ENCODE measurements at regions not wholly inside any gene's neighbourhood (a gene's known extent, or its start where the extent isn't known, plus 50 kb on each side); places are given as distances from the start of the nearest gene placed in this dataset.
"Not testable (repeated sequence)": the region's sequence is repeated elsewhere in the genome, so short reads cannot be mapped to it uniquely, and the experiment has no call there.

- no peak for DNase-seq (ENCODE audit: low spot score)
- POLR2A ChIA-PET (ENCODE audit: low non-redundant PET), result no interaction called here
- TF ChIP-seq CTCF (conservative IDR thresholded peaks at IDR 0.05; ENCODE audit: low read depth), result no peak
- CTCF ChIA-PET, result no interaction called here
- no peak overlapping the region for H3K27ac ChIP-seq
Measured at GRCh38 chr13:63457186-63457585, 2041.5 kb upstream of the PCDH20 start.

DNA sequence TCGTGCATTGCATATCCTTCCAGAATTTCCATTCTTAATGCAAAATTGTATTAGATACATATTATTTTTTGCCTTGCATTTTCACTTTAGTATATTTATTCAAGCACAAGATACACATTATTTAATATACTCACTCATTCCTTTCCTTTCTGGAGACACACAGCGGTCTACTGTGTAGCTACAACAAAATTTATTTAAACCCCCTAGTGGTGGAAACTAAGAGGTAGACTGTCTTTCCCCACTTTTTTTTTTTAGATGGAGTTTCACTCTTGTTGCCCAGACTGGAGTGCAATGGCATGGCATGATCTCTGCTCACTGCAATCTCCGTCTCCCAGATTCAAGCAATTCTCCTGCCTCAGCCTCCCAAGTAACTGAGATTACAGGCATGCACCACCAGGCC lies 2040.3 kb upstream of the PCDH20 start:
- H3K27ac ChIP-seq, result no peak overlapping the region
- ChIA-PET POLR2A (ENCODE audit: low non-redundant PET) (no interaction called here), CTCF (interaction anchor here (0.8 kb wide), 1 partner anchor 34 kb away, joined by 4 read pairs; no protein-coding TSS in a partner anchor)
- DNase-seq (ENCODE audit: low spot score), result no peak
- 0 out of 2 replicates have a peak, but pooled peaks have one; percentile 6 for TF ChIP-seq CTCF (conservative IDR thresholded peaks at IDR 0.05; ENCODE audit: low read depth)

DNA sequence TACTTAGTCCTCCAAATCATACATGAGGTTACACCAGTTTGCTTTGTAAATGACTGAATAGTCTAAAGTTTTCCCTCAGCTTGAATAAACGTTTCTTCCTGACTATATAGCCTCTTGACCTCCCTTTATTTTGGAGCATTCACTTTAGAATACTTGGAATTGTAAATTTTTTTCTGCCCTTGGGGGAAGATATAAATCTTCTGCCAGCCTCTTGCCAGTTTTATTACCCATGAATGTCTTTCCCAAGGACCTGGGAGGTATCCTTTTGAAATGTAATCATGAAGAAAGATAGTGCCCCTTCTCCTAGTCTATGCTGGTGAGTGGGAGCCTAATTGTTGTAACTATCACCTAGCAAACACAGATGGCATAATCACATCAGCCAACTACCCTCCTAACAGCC lies 2033.9 kb upstream of the PCDH20 start:
- H3K27ac ChIP-seq, result no peak overlapping the region
- TF ChIP-seq CTCF (conservative IDR thresholded peaks at IDR 0.05; ENCODE audit: low read depth), result no peak
- DNase-seq (ENCODE audit: low spot score), result no peak
- CTCF ChIA-PET, result no interaction called here
- POLR2A ChIA-PET (ENCODE audit: low non-redundant PET), result no interaction called here

DNA sequence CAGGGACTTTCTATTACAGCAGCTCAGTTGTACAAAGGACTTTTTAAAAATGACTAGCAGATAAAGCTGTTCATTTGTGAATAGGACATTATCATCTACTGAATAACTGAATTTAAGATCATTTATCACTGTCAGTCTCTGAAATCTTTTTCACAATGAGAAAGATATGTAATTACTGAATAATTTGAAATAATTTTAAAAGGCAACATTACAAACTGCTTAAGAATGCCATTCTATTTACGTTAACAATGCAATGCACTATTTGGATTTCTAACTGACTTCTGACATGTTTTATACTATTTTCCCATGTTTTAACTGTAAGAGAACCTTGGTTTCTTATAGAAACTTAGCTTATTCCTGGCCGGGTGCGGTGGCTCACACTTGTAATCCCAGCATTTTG lies 2033.0 kb upstream of the PCDH20 start:
- ChIA-PET POLR2A (ENCODE audit: low non-redundant PET) (no interaction called here), CTCF (no interaction called here)
- TF ChIP-seq CTCF (conservative IDR thresholded peaks at IDR 0.05; ENCODE audit: low read depth), result no peak
- H3K27ac ChIP-seq, result no peak overlapping the region
- no peak for DNase-seq (ENCODE audit: low spot score)

DNA sequence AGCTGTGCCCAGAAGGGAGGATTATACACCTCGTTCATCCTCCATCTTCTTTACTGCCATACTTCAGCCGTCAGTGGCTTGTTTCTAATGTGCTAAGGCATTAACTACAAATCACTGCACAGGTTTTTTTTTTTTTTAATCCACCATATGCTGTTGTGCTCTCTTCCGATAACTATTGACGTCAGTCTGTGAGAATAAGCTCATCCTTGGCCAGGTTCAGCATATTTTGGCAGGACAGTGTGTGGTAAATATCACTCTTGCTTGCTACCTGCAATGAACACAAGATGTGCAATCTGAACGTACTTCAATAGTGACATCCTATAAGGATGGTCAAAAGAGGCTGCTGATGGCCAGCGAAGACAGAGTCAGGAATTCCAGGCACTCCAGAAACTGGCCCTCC lies 2030.7 kb upstream of the PCDH20 start:
- ChIA-PET POLR2A (ENCODE audit: low non-redundant PET) (no interaction called here), CTCF (no interaction called here)
- no peak overlapping the region for H3K27ac ChIP-seq
- no peak for TF ChIP-seq CTCF (conservative IDR thresholded peaks at IDR 0.05; ENCODE audit: low read depth)
- no peak for DNase-seq (ENCODE audit: low spot score)

GRCh38 chr13:63444225-63444624 lies 2028.6 kb upstream of the PCDH20 start:
- DNase-seq (ENCODE audit: low spot score); CTCF ChIA-PET; H3K27ac ChIP-seq; POLR2A ChIA-PET (ENCODE audit: low non-redundant PET): not testable (repeated sequence)

GRCh38 chr13:63438951-63439350 lies 2023.3 kb upstream of the PCDH20 start:
- CTCF ChIA-PET, result no interaction called here
- POLR2A ChIA-PET (ENCODE audit: low non-redundant PET), result no interaction called here
- H3K27ac ChIP-seq, result no peak overlapping the region
- DNase-seq (ENCODE audit: low spot score), result no peak
- no peak for TF ChIP-seq CTCF (conservative IDR thresholded peaks at IDR 0.05; ENCODE audit: low read depth)
